ENCODE measurements at regions not wholly inside any gene's neighbourhood (a gene's known extent, or its start where the extent isn't known, plus 50 kb on each side); places are given as distances from the start of the nearest gene placed in this dataset.
"Not testable (repeated sequence)": the region's sequence is repeated elsewhere in the genome, so short reads cannot be mapped to it uniquely, and the experiment has no call there.

- intact Hi-C loops (cut with micrococcal nuclease): no loop called here
Measured at GRCh38 chr3:176214758-176215157, 982.5 kb downstream of the TBL1XR1 start.

GRCh38 chr3:176213314-176213713 lies 984.0 kb downstream of the TBL1XR1 start:
- intact Hi-C loops (cut with micrococcal nuclease): not testable (repeated sequence)

GRCh38 chr3:176208915-176209314 lies 988.4 kb downstream of the TBL1XR1 start:
- intact Hi-C loops (cut with micrococcal nuclease): no loop called here

GRCh38 chr3:176208283-176208682 lies 989.0 kb downstream of the TBL1XR1 start:
- intact Hi-C loops (cut with micrococcal nuclease): no loop called here

GRCh38 chr3:176206809-176207208 lies 990.5 kb downstream of the TBL1XR1 start:
- intact Hi-C loops (cut with micrococcal nuclease): no loop called here

- intact Hi-C loops (cut with micrococcal nuclease): no loop called here
Measured at GRCh38 chr3:176202652-176203051, 994.6 kb downstream of the TBL1XR1 start.

- intact Hi-C loops (cut with micrococcal nuclease): no loop called here
Measured at GRCh38 chr3:176193032-176193730, 1004.1 kb downstream of the TBL1XR1 start.

GRCh38 chr3:176190755-176191154 lies 1006.5 kb downstream of the TBL1XR1 start:
- intact Hi-C loops (cut with micrococcal nuclease): no loop called here

GRCh38 chr3:176183181-176183580 lies 1014.1 kb downstream of the TBL1XR1 start:
- intact Hi-C loops (cut with micrococcal nuclease): no loop called here

- intact Hi-C loops (cut with micrococcal nuclease): no loop called here
Measured at GRCh38 chr3:176174060-176174459, 1023.2 kb downstream of the TBL1XR1 start.

- intact Hi-C loops (cut with micrococcal nuclease): no loop called here
Measured at GRCh38 chr3:176172492-176172891, 1024.8 kb downstream of the TBL1XR1 start.

GRCh38 chr3:176167272-176167671 lies 1030.0 kb downstream of the TBL1XR1 start:
- intact Hi-C loops (cut with micrococcal nuclease): no loop called here

- intact Hi-C loops (cut with micrococcal nuclease): no loop called here
Measured at GRCh38 chr3:176160997-176161396, 1036.3 kb downstream of the TBL1XR1 start.

- intact Hi-C loops (cut with micrococcal nuclease): no loop called here
Measured at GRCh38 chr3:176159796-176160195, 1037.5 kb downstream of the TBL1XR1 start.

- intact Hi-C loops (cut with micrococcal nuclease): no loop called here
Measured at GRCh38 chr3:176155012-176155411, 1042.3 kb downstream of the TBL1XR1 start.

- intact Hi-C loops (cut with micrococcal nuclease): no loop called here
Measured at GRCh38 chr3:176149567-176149966, 1047.7 kb downstream of the TBL1XR1 start.

- intact Hi-C loops (cut with micrococcal nuclease): no loop called here
Measured at GRCh38 chr3:176147251-176147650, 1050.0 kb downstream of the TBL1XR1 start.

GRCh38 chr3:176141837-176142236 lies 1055.4 kb downstream of the TBL1XR1 start:
- intact Hi-C loops (cut with micrococcal nuclease): no loop called here

- intact Hi-C loops (cut with micrococcal nuclease): no loop called here
Measured at GRCh38 chr3:176120507-176120906, 1076.8 kb downstream of the TBL1XR1 start.

GRCh38 chr3:176119826-176120225 lies 1077.5 kb downstream of the TBL1XR1 start:
- intact Hi-C loops (cut with micrococcal nuclease): no loop called here

GRCh38 chr3:176106380-176106779 lies 1090.9 kb downstream of the TBL1XR1 start:
- intact Hi-C loops (cut with micrococcal nuclease): no loop called here

GRCh38 chr3:176097027-176097426 lies 1100.3 kb downstream of the TBL1XR1 start:
- intact Hi-C loops (cut with micrococcal nuclease): no loop called here

- intact Hi-C loops (cut with micrococcal nuclease): not testable (repeated sequence)
Measured at GRCh38 chr3:176093892-176094291, 1103.4 kb downstream of the TBL1XR1 start.

GRCh38 chr3:176090727-176091126 lies 1106.6 kb downstream of the TBL1XR1 start:
- intact Hi-C loops (cut with micrococcal nuclease): no loop called here

All from T-helper 1 cell treated with Interleukin-12 subunit alpha and Interleukin-12 subunit beta and Interleukin-4 antibody, amounts not matched to agents 30 ng/mL and 1 ng/mL, for 36 hours (primary cell).